ENCODE measurements at regions not wholly inside any gene's neighbourhood (a gene's known extent, or its start where the extent isn't known, plus 50 kb on each side); places are given as distances from the start of the nearest gene placed in this dataset.

GRCh38 chr4:129326571-129327460, 230.9 kb downstream of the C4orf33 start:
- Histone ChIP-seq H3K9ac (ENCODE audit: control insufficient read depth, insufficient read depth, low read length) (no peak overlapping the region), H4K20me1 (ENCODE audit: control insufficient read depth, insufficient read depth) (no peaks in the 10 kb centered on the region), H3K27ac (ENCODE audit: control insufficient read depth, insufficient read depth) (no peak overlapping the region), H3K9me3 (replicated peaks; ENCODE audit: control insufficient read depth, insufficient read depth, low read length) (no peaks in the 10 kb centered on the region), H3K4me2 (ENCODE audit: control insufficient read depth, insufficient read depth) (no peak overlapping the region), H3K4me1 (ENCODE audit: control insufficient read depth, insufficient read depth, low read length) (no peaks in the 10 kb centered on the region; the same call in 1 of the 2 replicates), H3K4me3 (no peak overlapping the region), H3K27me3 (replicated peaks in 1 of 2; ENCODE audit: control insufficient read depth in 2 of 2, insufficient read depth in 2 of 2, low read length in 1 of 2) (no peaks in the 10 kb centered on the region; a peak in 1 of 4 replicates), H3K36me3 (ENCODE audit: control insufficient read depth in 2 of 2, insufficient read depth in 2 of 2, low read length in 1 of 2) (no peaks in the 10 kb centered on the region), H2AFZ (ENCODE audit: control insufficient read depth, low read depth, low read length) (no peak overlapping the region), H3K79me2 (ENCODE audit: control insufficient read depth, insufficient read depth, low read length) (no peaks in the 10 kb centered on the region)
- intact Hi-C loops (cut with micrococcal nuclease; ENCODE audit: unreplicated experiment): no loop called here
- no peak for FAIRE-seq
- ChIA-PET CTCF (interaction anchor here (0.6 to 1.0 kb wide), 3 partner anchors 15 to 101 kb away, joined by 3 read pairs; no protein-coding TSS in a partner anchor), POLR2A (no interaction called here), RAD21 (ENCODE audit: unreplicated experiment) (no interaction called here), SMC1A (ENCODE audit: uncharacterized antibody, unreplicated experiment) (no interaction called here)
- in situ Hi-C loops (cut with MboI): no loop called here
- ATAC-seq: no peak
- no peak for DNase-seq (ENCODE audit: low read depth, low spot score)
- BruUV-seq (replicated peaks): no TSS peak
- WGBS (ENCODE audit: insufficient coverage, insufficient replicate concordance, low lambda C conversion rate, missing lambda C conversion rate): 8% methylated on average over 7 of the region's 7 CpGs
- TF ChIP-seq STAT1 (conservative IDR thresholded peaks at IDR 0.05) (no peak), TCF7 (IDR thresholded peaks at IDR 0.05; ENCODE audit: borderline replicate concordance) (no peak), POLR2AphosphoS2 (IDR thresholded peaks at IDR 0.05; ENCODE audit: low read depth, low read length) (no peak), CEBPB (IDR thresholded peaks at IDR 0.05; ENCODE audit: borderline replicate concordance in 1 of 2, low read depth in 2 of 2, low read length in 2 of 2) (no peak)

GRCh38 chr4:129327637-129328036, 231.7 kb downstream of the C4orf33 start:
- BruUV-seq (replicated peaks): no TSS peak
- 32% methylated on average over 2 of the region's 2 CpGs for WGBS (ENCODE audit: insufficient coverage, insufficient replicate concordance, low lambda C conversion rate, missing lambda C conversion rate)
- SMC1A ChIA-PET (ENCODE audit: uncharacterized antibody, unreplicated experiment): interaction anchor here (0.6 kb wide), 1 partner anchor 81 kb away, joined by 4 read pairs; no protein-coding TSS in a partner anchor
- Histone ChIP-seq H3K4me3 (no peak overlapping the region), H3K27me3 (replicated peaks in 1 of 2; ENCODE audit: control insufficient read depth in 2 of 2, insufficient read depth in 2 of 2, low read length in 1 of 2) (no peaks in the 10 kb centered on the region; a peak in 1 of 4 replicates), H3K36me3 (ENCODE audit: control insufficient read depth in 2 of 2, insufficient read depth in 2 of 2, low read length in 1 of 2) (no peaks in the 10 kb centered on the region), H3K79me2 (ENCODE audit: control insufficient read depth, insufficient read depth, low read length) (no peaks in the 10 kb centered on the region), H3K4me1 (ENCODE audit: control insufficient read depth, insufficient read depth, low read length) (no peaks in the 10 kb centered on the region; the same call in 1 of the 2 replicates), H3K9me3 (replicated peaks; ENCODE audit: control insufficient read depth, insufficient read depth, low read length) (no peaks in the 10 kb centered on the region), H3K9ac (ENCODE audit: control insufficient read depth, insufficient read depth, low read length) (no peak overlapping the region), H2AFZ (ENCODE audit: control insufficient read depth, low read depth, low read length) (no peak overlapping the region), H3K27ac (ENCODE audit: control insufficient read depth, insufficient read depth) (no peak overlapping the region), H4K20me1 (ENCODE audit: control insufficient read depth, insufficient read depth) (no peaks in the 10 kb centered on the region), H3K4me2 (ENCODE audit: control insufficient read depth, insufficient read depth) (no peak overlapping the region)
- FAIRE-seq: no peak
- POLR2A ChIA-PET: no interaction called here
- in situ Hi-C loops (cut with MboI) (no loop called here), intact Hi-C loops (cut with micrococcal nuclease; ENCODE audit: unreplicated experiment) (no loop called here)
- CTCF ChIA-PET: no interaction called here
- no peak for DNase-seq (ENCODE audit: low read depth, low spot score)
- ATAC-seq: no peak
- RAD21 ChIA-PET (ENCODE audit: unreplicated experiment): no interaction called here
- TF ChIP-seq IKZF2 (IDR thresholded peaks at IDR 0.05) (no peak), RAD51 (IDR thresholded peaks at IDR 0.05) (no peak), ZNF217 (IDR thresholded peaks at IDR 0.05) (no peak), USF1 (IDR thresholded peaks at IDR 0.05; ENCODE audit: borderline replicate concordance, extremely low read length, insufficient read depth, low read depth, low read length) (no peak), FOXM1 (IDR thresholded peaks at IDR 0.05; ENCODE audit: low read depth, low read length) (no peak), MYB (IDR thresholded peaks at IDR 0.05; ENCODE audit: borderline replicate concordance, low read depth, low read length) (no peak), ESRRA (IDR thresholded peaks at IDR 0.05; ENCODE audit: low read length) (no peak), TCF3 (IDR thresholded peaks at IDR 0.05; ENCODE audit: borderline replicate concordance, insufficient read depth, low read depth, low read length) (no peak), FOXK2 (IDR thresholded peaks at IDR 0.05) (no peak), BHLHE40 (IDR thresholded peaks at IDR 0.05; ENCODE audit: borderline replicate concordance in 1 of 2, low read depth in 2 of 2, low read length in 1 of 2) (no peak), ATF2 (IDR thresholded peaks at IDR 0.05; ENCODE audit: low read length) (no peak), YBX1 (IDR thresholded peaks at IDR 0.05) (no peak)

All from GM12878 (cell line).